GM18873 (cell line): ENCODE measurements at regions not wholly inside any gene's neighbourhood (a gene's known extent, or its start where the extent isn't known, plus 50 kb on each side); places are given as distances from the start of the nearest gene placed in this dataset.

Experiments
- ATAC-seq: cut with Tn5 transposase; IDR thresholded peaks from one replicate; pipeline ENCODE4 v1.9.1; 2021; ENCODE audit warnings: mild to moderate bottlenecking, moderate library complexity, moderate number of reproducible peaks; ENCODE audit not compliant: unreplicated experiment, low FRiP score

- ATAC-seq = no peak
Observed at GRCh38 chr3:180280555-180280954, 243.8 kb upstream of the PEX5L start.

- ATAC-seq = no peak
Observed at GRCh38 chr3:180282386-180282785, 245.6 kb upstream of the PEX5L start.

DNA sequence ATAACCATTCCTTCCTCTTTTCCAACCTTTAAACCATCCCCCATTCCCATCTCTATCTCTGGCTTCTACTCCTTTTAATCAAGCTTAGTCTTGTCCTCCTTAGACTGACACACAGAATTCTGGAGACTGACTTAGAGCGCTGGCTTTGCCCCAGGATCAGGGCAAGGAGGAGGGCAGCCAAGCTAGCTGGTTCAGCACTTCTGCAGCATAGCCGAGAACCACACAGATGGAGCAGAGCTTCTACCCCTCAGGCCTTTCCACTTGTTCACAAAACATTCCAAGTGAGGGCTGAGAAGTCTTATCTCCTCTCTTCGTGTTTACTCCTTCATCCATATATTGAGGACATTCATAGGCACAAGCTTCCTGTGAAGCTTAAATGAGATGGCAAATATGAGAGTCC lies 246.5 kb upstream of the PEX5L start:
- ATAC-seq = no peak

DNA sequence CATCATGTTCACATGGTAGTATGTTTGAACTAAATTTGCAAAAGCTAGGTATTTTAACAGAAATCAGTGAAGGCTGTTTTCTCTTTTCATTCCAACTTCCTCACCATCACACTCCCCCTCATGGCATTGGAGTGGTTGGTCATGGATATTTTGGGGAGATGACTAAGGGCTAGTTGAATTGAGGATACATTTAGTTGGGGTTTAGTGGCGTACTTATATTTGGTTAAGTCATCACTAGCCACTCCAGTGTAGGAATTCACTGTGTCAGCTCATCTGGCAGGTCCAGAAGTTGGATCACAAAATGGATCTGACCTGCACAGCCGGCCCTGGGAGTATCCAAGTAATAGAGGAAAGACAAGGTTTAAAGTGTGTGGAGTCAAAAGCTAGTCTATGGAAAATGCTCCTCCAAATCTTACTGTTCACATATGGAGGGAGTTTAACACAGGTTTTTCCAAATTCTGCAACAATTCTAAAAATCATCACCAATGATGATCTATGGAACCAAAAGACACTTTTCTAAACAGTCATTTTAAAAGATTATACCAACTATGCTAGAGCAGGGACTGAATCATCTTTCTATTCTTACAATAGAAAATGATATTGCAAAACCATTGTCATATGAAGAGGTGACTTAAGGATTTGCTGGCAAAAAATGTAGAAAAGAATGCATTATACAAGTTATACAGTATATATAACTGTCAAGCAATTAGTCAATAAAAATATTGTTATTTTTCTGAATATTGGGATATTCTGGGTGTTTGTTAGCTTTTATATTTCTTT lies 247.8 kb upstream of the PEX5L start:
- no peak for ATAC-seq

GRCh38 chr3:180287703-180288102 lies 251.0 kb upstream of the PEX5L start:
- ATAC-seq = no peak

DNA sequence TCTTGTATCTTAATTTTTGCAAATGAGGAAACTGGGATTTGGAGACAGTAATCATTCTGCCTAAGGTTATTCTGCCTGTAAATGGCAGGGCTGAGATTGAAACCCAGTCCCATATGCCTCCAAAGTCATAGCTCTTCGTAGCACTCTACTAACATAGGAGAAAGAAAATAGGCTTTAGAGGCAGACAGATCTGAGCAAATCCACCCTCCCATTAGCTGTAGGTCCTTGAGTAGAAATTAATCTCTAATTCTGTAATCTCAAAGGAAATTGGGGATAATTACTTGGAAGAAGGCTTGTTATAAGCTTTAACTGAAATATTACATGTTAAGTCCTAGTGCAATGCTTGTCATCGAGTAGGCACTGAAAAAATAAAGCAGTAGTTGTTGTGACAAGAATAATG lies 252.1 kb upstream of the PEX5L start:
- no peak for ATAC-seq

GRCh38 chr3:180290300-180290699 lies 253.6 kb upstream of the PEX5L start:
- no peak for ATAC-seq

DNA sequence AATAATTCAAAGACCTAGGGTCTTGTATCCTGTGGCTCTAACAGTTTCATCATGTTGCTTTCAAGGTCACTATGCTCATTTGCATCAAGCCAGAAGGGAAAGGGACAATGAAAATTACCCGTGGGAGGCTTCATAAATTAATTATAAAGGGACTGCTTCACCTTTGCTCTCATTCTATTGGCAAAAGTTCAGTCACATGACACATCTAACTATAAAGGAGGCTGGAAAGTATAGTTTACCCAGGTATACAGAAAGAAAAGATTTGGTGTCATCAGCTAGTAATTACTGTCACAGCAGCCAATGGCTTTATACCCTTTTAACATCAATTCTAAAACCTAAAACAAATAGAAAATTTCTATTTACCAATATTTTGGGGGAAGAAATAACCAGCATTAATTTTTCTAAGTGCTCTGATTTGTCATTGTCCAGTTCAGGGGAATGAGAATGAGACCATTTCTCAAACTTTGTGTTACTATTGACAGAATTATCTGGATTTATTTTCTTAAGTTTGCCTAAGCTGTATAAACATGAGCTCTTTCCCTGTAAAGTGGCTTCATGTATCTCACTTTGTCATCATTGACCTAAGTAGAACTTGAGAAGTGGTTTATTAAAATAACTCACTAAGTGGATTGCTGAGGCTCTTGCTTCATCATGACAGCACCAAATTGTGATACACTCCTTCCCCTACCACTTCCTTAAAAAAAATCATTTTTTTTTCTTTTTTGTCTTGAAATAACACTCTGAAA lies 257.7 kb upstream of the PEX5L start:
- ATAC-seq = no peak

DNA sequence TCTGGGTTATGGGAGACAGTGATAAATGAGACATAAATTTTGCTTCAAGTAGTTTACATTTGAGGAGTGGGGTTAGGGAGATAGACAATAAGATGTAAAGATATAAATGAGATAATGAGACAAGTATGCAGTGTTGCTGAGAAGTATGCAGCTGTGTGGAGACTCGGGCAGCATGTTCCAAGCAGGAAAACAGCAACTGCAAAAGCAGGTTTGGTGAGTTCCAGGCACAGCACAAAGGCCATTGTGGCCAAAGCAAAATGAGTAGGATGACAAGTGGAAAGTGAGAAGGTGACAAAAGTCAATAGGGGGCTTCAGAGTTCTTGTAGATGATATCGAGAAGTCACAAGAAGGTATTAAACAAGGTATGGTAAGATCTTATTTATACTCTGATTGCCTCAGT lies 259.1 kb upstream of the PEX5L start:
- no peak for ATAC-seq

GRCh38 chr3:180296971-180297370 lies 260.2 kb upstream of the PEX5L start:
- ATAC-seq = no peak

DNA sequence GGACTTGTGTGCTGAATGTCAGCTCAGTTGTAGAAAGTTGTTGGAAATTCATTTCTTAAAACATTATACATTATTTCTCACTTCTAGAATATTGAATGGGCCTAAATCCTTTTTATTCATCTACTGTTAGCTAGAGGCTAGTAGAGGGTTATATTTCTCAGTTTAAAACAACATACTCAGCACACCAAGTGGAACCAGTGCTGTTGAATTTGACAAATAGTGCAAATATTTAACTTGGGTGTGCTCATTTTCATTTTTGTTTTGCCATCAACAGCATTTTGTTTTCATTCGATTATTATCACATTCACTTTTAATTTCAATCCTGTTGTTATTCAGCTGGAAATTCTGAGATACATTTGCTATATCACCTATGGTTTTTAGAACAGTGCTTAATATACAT lies 269.4 kb upstream of the PEX5L start:
- no peak for ATAC-seq

DNA sequence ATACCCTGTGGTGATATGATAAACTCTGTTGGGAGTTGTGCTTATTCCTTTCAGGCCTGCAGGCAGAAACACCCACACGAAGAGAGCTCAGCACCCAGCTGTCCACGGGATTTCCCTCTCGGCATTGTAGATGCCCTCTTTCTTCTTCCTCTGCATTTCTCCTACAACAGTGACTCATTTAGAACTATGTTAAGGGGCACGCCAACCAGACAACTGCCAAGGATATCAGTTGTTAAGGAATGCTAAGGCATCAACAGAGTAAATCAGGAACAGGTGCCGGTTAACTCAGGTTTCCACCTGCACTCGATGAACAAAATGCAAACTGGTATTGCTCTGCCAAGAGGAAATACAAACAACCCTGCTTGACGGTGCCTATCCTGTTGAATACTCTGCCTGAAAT lies 270.0 kb upstream of the PEX5L start:
- ATAC-seq = no peak

- no peak for ATAC-seq
Observed at GRCh38 chr3:180311242-180311641, 274.5 kb upstream of the PEX5L start.

DNA sequence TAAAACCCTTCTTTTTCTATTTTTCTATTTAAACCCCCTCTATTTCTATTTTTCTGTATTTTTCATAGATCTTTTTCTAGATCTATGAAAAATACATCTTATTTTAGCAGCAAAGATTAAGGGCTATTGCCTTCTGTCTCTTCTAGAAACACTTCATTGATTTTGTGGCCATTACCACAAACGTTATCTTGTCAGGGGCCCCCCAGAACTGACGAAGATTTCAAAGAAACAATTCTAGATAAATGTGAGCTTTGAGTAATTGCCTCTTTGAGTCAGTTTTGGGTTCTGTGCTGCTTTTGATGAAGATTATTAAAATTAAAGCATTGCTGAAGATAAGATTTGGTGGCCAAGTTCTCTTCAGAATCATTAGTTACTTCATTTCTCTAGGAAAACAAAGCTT lies 279.6 kb upstream of the PEX5L start:
- no peak for ATAC-seq

DNA sequence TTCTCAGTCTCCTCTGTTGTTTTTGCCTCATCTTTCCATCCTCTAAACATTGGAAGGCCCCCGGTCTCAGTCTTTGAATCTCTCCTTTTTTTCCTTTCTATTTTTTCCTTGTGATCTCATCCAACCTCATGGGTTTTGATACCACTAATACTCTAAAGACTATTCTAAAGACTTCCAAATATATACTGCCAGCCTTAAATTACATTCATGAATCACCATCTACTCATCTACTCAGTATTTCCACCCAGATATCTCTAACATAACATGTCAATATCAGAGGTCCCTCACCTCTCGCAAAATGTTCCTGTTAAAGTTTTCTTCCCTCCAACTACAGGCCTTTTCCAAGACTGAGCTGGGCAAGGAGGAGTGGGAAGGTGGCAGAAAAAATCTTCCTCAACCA lies 282.5 kb upstream of the TTC14 start:
- no peak for ATAC-seq

DNA sequence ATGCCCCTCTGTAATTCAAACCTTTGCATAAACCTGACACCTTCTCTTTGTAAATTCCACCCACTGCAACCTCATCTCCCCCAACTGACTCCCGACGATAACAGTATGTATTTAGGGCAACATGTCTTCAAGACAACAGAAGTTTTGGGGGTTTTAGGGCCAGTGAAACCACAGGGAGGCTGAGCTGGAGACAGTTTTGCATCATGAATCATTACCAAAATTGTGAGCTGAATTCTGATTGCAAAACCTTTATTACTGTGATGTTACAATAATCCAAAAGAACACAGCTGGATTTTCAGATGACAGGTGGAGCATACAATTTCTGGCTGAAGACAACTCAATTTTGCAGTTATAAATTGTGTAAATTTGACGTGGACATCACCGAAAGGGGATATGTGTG lies 281.3 kb upstream of the TTC14 start:
- ATAC-seq = no peak

GRCh38 chr3:180321534-180321933 lies 280.4 kb upstream of the TTC14 start:
- no peak for ATAC-seq

DNA sequence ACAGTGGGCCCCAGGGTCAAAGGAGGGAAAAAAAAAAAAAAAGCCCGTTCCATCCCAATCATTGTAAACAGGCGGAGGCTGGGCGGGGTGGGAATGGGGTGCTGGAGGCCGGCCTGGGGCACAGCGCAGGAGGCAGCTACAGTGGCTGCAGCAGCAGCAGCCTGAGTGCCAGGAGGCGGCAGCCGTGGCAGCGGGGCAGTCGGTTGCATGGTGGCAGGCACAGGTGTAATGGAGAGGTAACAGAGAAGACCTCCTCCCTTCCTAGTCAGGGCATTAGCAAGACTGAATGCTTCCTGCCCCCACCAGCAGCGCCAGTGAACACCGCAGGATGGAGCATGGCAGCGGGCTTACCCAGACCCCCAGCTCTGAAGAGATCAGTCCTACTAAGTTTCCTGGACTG lies 279.1 kb upstream of the TTC14 start:
- no peak for ATAC-seq

DNA sequence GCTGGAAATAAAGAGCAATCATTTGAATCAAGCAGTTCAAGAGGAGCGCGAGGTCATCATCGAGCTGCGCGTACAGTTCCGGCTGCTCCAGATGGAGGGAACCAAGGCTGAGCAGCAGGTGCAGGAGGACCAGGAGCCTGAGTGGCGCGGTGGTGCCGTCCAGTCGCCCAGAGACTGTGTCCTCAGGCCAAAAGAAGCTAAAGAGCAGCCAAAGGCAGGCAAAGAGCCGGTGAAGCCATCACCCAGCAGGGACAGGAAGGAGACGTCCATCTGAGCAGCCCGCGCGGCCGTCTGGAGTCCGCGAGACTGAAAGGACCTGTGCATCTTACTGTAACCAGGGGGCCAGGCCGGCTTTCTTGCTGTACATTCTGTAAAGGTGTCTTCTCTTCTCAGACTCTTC lies 277.2 kb upstream of the TTC14 start:
- no peak for ATAC-seq

GRCh38 chr3:180325533-180325932 lies 276.4 kb upstream of the TTC14 start:
- ATAC-seq = no peak

GRCh38 chr3:180325958-180326357 lies 276.0 kb upstream of the TTC14 start:
- no peak for ATAC-seq

DNA sequence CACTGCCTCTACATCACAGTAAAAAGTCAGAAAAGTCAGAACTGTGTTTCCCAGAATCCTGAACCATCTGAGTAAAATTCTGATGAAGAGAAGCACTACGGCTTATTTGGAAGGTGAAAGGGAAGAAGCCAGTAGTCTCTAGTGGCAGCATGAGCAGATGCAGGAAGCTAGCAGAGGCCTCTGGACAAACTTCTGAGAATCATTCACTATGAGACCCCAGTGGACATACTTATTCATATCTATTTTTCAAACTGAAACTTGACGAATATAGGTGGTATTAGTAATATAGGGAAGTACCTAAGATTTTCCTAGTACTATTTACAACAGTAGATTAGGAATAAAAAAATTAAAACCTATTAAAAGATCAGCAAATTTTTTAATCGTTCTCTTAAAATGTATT lies 272.8 kb upstream of the TTC14 start:
- peak; percentile 81 for ATAC-seq
